H1 (cell line): ENCODE measurements at regions not wholly inside any gene's neighbourhood (a gene's known extent, or its start where the extent isn't known, plus 50 kb on each side); places are given as distances from the start of the nearest gene placed in this dataset.

Experiments used
- CTCF ChIA-PET: fragments of 300-600 bp; sonication (Branson Sonifier 250); formaldehyde crosslinking; loops from one replicate; lab custom pipeline; 2021; ENCODE audit not compliant: partially characterized antibody; lab: Charles Lee
- POLR2A ChIA-PET: fragments of 300-600 bp; sonication (Branson Sonifier 250); formaldehyde crosslinking; loops from one replicate; lab custom pipeline; 2021; ENCODE audit warnings: inconsistent platforms; ENCODE audit not compliant: partially characterized antibody; lab: Charles Lee
- DNase-seq, 2 experiments: peaks; one replicate each; pipeline versions ENCODE4 v3.0.0 to v3.0.0-alpha.2; 2010 to 2022; ENCODE audit warnings: low spot score in 2 of 2, low read depth in 1 of 2, mixed read lengths in 1 of 2
- FAIRE-seq: peaks from 2 replicates; lab custom pipeline; 2011; peaks lifted over from hg19 to GRCh38; lab: Jason Lieb, UNC
- H2AFZ ChIP-seq: 2 replicates; pipeline ENCODE4 v1.8.1; 2012; ENCODE audit warnings: low read length, inconsistent platforms
- H2AK5ac ChIP-seq: 2 replicates; pipeline ENCODE4 v1.6.1; 2013; ENCODE audit warnings: low read depth, low read length
- H2BK120ac ChIP-seq: replicated peaks from 2 replicates; pipeline ENCODE3; 2013; ENCODE audit warnings: low read depth, low read length, inconsistent platforms
- H2BK12ac ChIP-seq: 2 replicates; pipeline ENCODE4 v1.6.1; 2013; ENCODE audit warnings: low read depth, low read length
- H2BK15ac ChIP-seq: 2 replicates; pipeline ENCODE4 v1.6.1; 2013; ENCODE audit warnings: low read length
- H2BK20ac ChIP-seq: 2 replicates; pipeline ENCODE4 v1.6.1; 2013; ENCODE audit warnings: low read length
- H2BK5ac ChIP-seq: 2 replicates; pipeline ENCODE4 v1.6.1; 2013; ENCODE audit warnings: low read depth, low read length
- H3K14ac ChIP-seq: 2 replicates; pipeline ENCODE4 v1.6.1; 2013; ENCODE audit warnings: inconsistent platforms; ENCODE audit not compliant: insufficient read length
- H3K18ac ChIP-seq: 2 replicates; pipeline ENCODE4 v1.6.1; 2013; ENCODE audit warnings: low read length; ENCODE audit errors: extremely low read depth
- H3K23ac ChIP-seq: 2 replicates; pipeline ENCODE4 v1.6.1; 2013; ENCODE audit warnings: inconsistent platforms; ENCODE audit not compliant: insufficient read length
- H3K23me2 ChIP-seq: 2 replicates; pipeline ENCODE4 v1.6.1; 2013; ENCODE audit warnings: low read depth, low read length
- H3K27ac ChIP-seq: 2 replicates; pipeline ENCODE4 v1.6.1; 2011; ENCODE audit warnings: low read depth, low read length, inconsistent platforms
- H3K27me3 ChIP-seq, 4 experiments: replicated peaks in 1 of 4; 1 replicate in 1 of 4; 2 replicates in 3 of 4; pipeline versions ENCODE4 v1.6.1 to v1.8.1; 2011 to 2013; ENCODE audit warnings: low read length in 3 of 4, mild to moderate bottlenecking in 3 of 4, inconsistent platforms in 2 of 4, mixed read lengths in 2 of 4, moderate library complexity in 1 of 4; ENCODE audit not compliant: control insufficient read depth in 3 of 4, insufficient read depth in 3 of 4; ENCODE audit errors: extremely low read depth in 1 of 4
- H3K36me3 ChIP-seq, 4 experiments: 2 replicates each; pipeline versions ENCODE4 v1.6.1 to v1.8.1; 2011 to 2013; ENCODE audit warnings: mild to moderate bottlenecking in 4 of 4, low read length in 3 of 4, moderate library complexity in 2 of 4, control low read depth in 1 of 4, inconsistent platforms in 1 of 4; ENCODE audit not compliant: insufficient read depth in 4 of 4, control insufficient read depth in 2 of 4
- H3K4ac ChIP-seq: replicated peaks from 2 replicates; pipeline ENCODE3; 2013; ENCODE audit warnings: low read length, low read depth, mixed read lengths, inconsistent platforms; ENCODE audit not compliant: insufficient read length
- H3K4me1 ChIP-seq, 4 experiments: replicated peaks in 1 of 4; 1 replicate in 1 of 4; 2 replicates in 3 of 4; pipeline versions ENCODE4 v1.6.1 to v1.8.1; 2011 to 2013; ENCODE audit warnings: low read length in 3 of 4, inconsistent platforms in 2 of 4, mixed read lengths in 1 of 4; ENCODE audit not compliant: insufficient read depth in 4 of 4, control insufficient read depth in 3 of 4
- H3K4me2 ChIP-seq, 2 experiments: 2 replicates each; pipeline versions ENCODE4 v1.6.1 to v1.8.1; 2011 to 2013; ENCODE audit warnings: low read depth in 2 of 2, low read length in 2 of 2, control low read depth in 1 of 2, inconsistent platforms in 1 of 2, mild to moderate bottlenecking in 1 of 2; ENCODE audit not compliant: insufficient read depth in 1 of 2
- H3K4me3 ChIP-seq, 4 experiments: fragments of 200-600, 300-600 bp in 1 of 4; sonication (generic), shearing (Covaris generic), sonication (Bioruptor Twin) in 1 of 4; 2 replicates each; pipeline versions ENCODE4 v1.5.1 to v1.8.1; 2011 to 2016; ENCODE audit warnings: low read length in 4 of 4, low read depth in 3 of 4, control low read depth in 2 of 4, inconsistent platforms in 2 of 4, mild to moderate bottlenecking in 2 of 4, mixed read lengths in 1 of 4, moderate library complexity in 1 of 4; ENCODE audit not compliant: insufficient read depth in 2 of 4; ENCODE audit errors: extremely low read depth in 1 of 4
- H3K56ac ChIP-seq: replicated peaks from 2 replicates; pipeline ENCODE3; 2013; ENCODE audit warnings: low read depth, mild to moderate bottlenecking, mixed read lengths, low read length, inconsistent platforms; ENCODE audit not compliant: insufficient read length
- H3K79me1 ChIP-seq: 2 replicates; pipeline ENCODE4 v1.6.1; 2013; ENCODE audit warnings: low read depth, low read length, control low read depth
- H3K79me2 ChIP-seq, 2 experiments: 2 replicates each; pipeline versions ENCODE4 v1.6.1 to v1.8.1; 2012 to 2013; ENCODE audit warnings: low read length in 2 of 2, mild to moderate bottlenecking in 2 of 2, inconsistent platforms in 1 of 2; ENCODE audit not compliant: insufficient read depth in 2 of 2, control insufficient read depth in 1 of 2
- H3K9ac ChIP-seq, 4 experiments: replicated peaks in 1 of 4; 1 replicate in 1 of 4; 2 replicates in 3 of 4; pipeline versions ENCODE4 v1.6.1 to v1.8.1; 2011 to 2013; ENCODE audit warnings: low read depth in 3 of 4, low read length in 3 of 4, control low read depth in 2 of 4, mild to moderate bottlenecking in 2 of 4, moderate library complexity in 2 of 4, inconsistent platforms in 1 of 4; ENCODE audit errors: extremely low read depth in 1 of 4
- H3K9me3 ChIP-seq, 2 experiments: 2 replicates each; pipeline versions ENCODE4 v1.6.1 to v1.8.1; 2012 to 2013; ENCODE audit warnings: mild to moderate bottlenecking in 2 of 2, moderate library complexity in 2 of 2, control low read depth in 1 of 2, inconsistent platforms in 1 of 2, low read depth in 1 of 2, low read length in 1 of 2, mixed read lengths in 1 of 2; ENCODE audit not compliant: insufficient read depth in 2 of 2
- H4K20me1 ChIP-seq, 2 experiments: replicated peaks in 1 of 2; 2 replicates each; pipeline versions ENCODE3 to v1.8.1; 2011 to 2013; ENCODE audit warnings: inconsistent platforms in 2 of 2, low read length in 2 of 2, mild to moderate bottlenecking in 1 of 2; ENCODE audit not compliant: insufficient read depth in 2 of 2, control insufficient read depth in 1 of 2
- H4K5ac ChIP-seq: 2 replicates; pipeline ENCODE4 v1.6.1; 2013; ENCODE audit warnings: low read length, low read depth, mixed read lengths, inconsistent platforms; ENCODE audit not compliant: insufficient read length
- H4K8ac ChIP-seq: 2 replicates; pipeline ENCODE4 v1.8.0; 2013; ENCODE audit warnings: mild to moderate bottlenecking, moderate library complexity, low read length, inconsistent platforms; ENCODE audit not compliant: insufficient read depth; ENCODE audit errors: extremely low read depth
- H4K91ac ChIP-seq: replicated peaks from 2 replicates; pipeline ENCODE3; 2013; ENCODE audit warnings: low read length, mixed read lengths, inconsistent platforms; ENCODE audit not compliant: insufficient read length
- CHD1 ChIP-seq: IDR thresholded peaks from 2 replicates; pipeline ENCODE4 v1.6.1; 2012; ENCODE audit warnings: low read depth, low read length, improper control_type of control experiment
- CHD2 ChIP-seq: IDR thresholded peaks from 2 replicates; pipeline ENCODE4 v1.6.1; 2012; ENCODE audit warnings: low read length, improper control_type of control experiment
- CTBP2 ChIP-seq: IDR thresholded peaks from 2 replicates; pipeline ENCODE4 v1.7.0; 2011; ENCODE audit warnings: borderline replicate concordance, mild to moderate bottlenecking, moderate library complexity, mixed read lengths, low read length; ENCODE audit not compliant: insufficient read depth, insufficient read length
- EZH2 ChIP-seq: fragments of 200-600 bp; sonication (generic); IDR thresholded peaks from 2 replicates; pipeline ENCODE4 v1.7.1; 2012; ENCODE audit warnings: low read depth, mild to moderate bottlenecking, moderate library complexity, low read length, inconsistent platforms; ENCODE audit not compliant: severe bottlenecking
- GTF2F1 ChIP-seq: IDR thresholded peaks from 2 replicates; pipeline ENCODE4 v1.6.1; 2012; ENCODE audit warnings: low read depth, low read length, improper control_type of control experiment, borderline replicate concordance
- HDAC6 ChIP-seq: IDR thresholded peaks from one replicate; pipeline ENCODE4 v1.7.1; 2012; ENCODE audit warnings: low read depth, mild to moderate bottlenecking, inconsistent platforms, low read length, moderate library complexity
- JUND ChIP-seq: IDR thresholded peaks from 2 replicates; pipeline ENCODE4 v1.6.1; 2011; ENCODE audit warnings: mild to moderate bottlenecking, improper control_type of control experiment, low read length
- SP4 ChIP-seq: IDR thresholded peaks from 2 replicates; pipeline ENCODE4 v1.6.1; 2012; ENCODE audit warnings: low read length, inconsistent platforms
- TAF1 ChIP-seq: IDR thresholded peaks from 2 replicates; pipeline ENCODE4 v1.6.1; 2011; ENCODE audit warnings: mild to moderate bottlenecking, low read depth, low read length
- TCF12 ChIP-seq: IDR thresholded peaks from 2 replicates; pipeline ENCODE4 v1.6.1; 2011; ENCODE audit warnings: low read depth, mild to moderate bottlenecking, low read length
- YY1 ChIP-seq: IDR thresholded peaks from 2 replicates; pipeline ENCODE4 v1.6.1; 2011; ENCODE audit warnings: low read depth, mild to moderate bottlenecking, low read length
- WGBS, 2 experiments: shearing (Covaris generic) in 1 of 2; methylation state at CpG; one replicate each; pipeline versions ENCODE4 v1.1.6 to v1.1.7; 2013 to 2015; ENCODE audit warnings: low lambda C conversion rate in 2 of 2, mixed read lengths in 2 of 2, inconsistent platforms in 1 of 2, low coverage in 1 of 2, missing lambda C conversion rate in 1 of 2; ENCODE audit not compliant: insufficient replicate concordance in 2 of 2, insufficient coverage in 1 of 2, insufficient read length in 1 of 2; ENCODE audit errors: extremely low coverage in 1 of 2, missing lambda C conversion rate in 1 of 2; 5-methylcytosine and 5-hydroxymethylcytosine counted together

DNA sequence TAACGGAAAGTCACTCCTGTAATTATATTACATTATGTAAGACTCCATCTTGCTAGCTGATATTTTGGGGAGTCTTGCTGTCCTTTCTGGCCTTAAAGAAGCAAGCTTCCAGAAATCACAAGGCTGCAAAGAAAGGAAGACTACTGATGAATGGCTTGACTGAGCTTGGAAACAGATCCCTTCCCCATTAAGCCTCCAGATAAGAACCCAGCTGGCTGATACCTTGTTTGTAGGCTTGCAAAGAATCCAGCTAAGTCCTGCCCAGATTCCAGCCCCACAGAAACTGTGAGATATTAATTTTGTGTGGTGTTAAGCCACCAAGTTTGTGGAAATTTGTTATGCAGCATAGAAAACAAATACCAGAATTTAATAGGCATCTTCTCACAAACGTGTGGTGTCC, 49.9 kb upstream of the TMEM106B start:
- no peak overlapping the region for H3K4ac ChIP-seq
- POLR2A ChIA-PET, result no interaction called here

More for the DNA sequence above, 49.9 kb upstream of the TMEM106B start:
- no peak overlapping the region for H3K27ac ChIP-seq
- no peak overlapping the region for H2BK5ac ChIP-seq
- no peak overlapping the region for H3K4me2 ChIP-seq
- no peak overlapping the region for H3K56ac ChIP-seq
- H4K8ac ChIP-seq, result no peak overlapping the region
- TF ChIP-seq EZH2 (no peak), CTBP2 (no peak), CHD2 (no peak), JUND (no peak), CHD1 (no peak), YY1 (no peak), HDAC6 (no peak), GTF2F1 (no peak), SP4 (no peak), TCF12 (no peak), TAF1 (no peak)
- H4K5ac ChIP-seq, result no peak overlapping the region
- no peak overlapping the region for H2AFZ ChIP-seq
- H3K36me3 ChIP-seq, result no peaks in the 10 kb centered on the region
- no peaks in the 10 kb centered on the region for H3K23me2 ChIP-seq
- H3K4me3 ChIP-seq, result no peak overlapping the region
- no peaks in the 10 kb centered on the region for H4K20me1 ChIP-seq
- no peak overlapping the region for H2BK12ac ChIP-seq
- no peaks in the 10 kb centered on the region for H3K27me3 ChIP-seq
- CTCF ChIA-PET, result interaction anchor here (1.2 to 1.5 kb wide), 4 partner anchors 12 to 162 kb away, joined by 3 to 5 read pairs (median 3); no protein-coding TSS in a partner anchor
- no peak overlapping the region for H3K23ac ChIP-seq
- H3K9me3 ChIP-seq, result no peaks in the 10 kb centered on the region
- no peak overlapping the region for H2AK5ac ChIP-seq
- H3K18ac ChIP-seq, result no peak overlapping the region
- no peak overlapping the region for H2BK15ac ChIP-seq
- no peaks in the 10 kb centered on the region for H3K4me1 ChIP-seq
- no peak for DNase-seq
- H3K79me2 ChIP-seq, result no peaks in the 10 kb centered on the region
- no peak for FAIRE-seq
- 25% methylated on average over 2 of the region's 2 CpGs; no CpG with 5 or more reads in 1 of the 2 experiments for WGBS, 2 experiments
- no peak overlapping the region for H2BK20ac ChIP-seq
- no peaks in the 10 kb centered on the region for H3K79me1 ChIP-seq
- H4K91ac ChIP-seq, result no peak overlapping the region
- H3K14ac ChIP-seq, result no peak overlapping the region
- H3K9ac ChIP-seq, result no peak overlapping the region
- no peak overlapping the region for H2BK120ac ChIP-seq
